ENCODE measurements at regions not wholly inside any gene's neighbourhood (a gene's known extent, or its start where the extent isn't known, plus 50 kb on each side); places are given as distances from the start of the nearest gene placed in this dataset.

DNA sequence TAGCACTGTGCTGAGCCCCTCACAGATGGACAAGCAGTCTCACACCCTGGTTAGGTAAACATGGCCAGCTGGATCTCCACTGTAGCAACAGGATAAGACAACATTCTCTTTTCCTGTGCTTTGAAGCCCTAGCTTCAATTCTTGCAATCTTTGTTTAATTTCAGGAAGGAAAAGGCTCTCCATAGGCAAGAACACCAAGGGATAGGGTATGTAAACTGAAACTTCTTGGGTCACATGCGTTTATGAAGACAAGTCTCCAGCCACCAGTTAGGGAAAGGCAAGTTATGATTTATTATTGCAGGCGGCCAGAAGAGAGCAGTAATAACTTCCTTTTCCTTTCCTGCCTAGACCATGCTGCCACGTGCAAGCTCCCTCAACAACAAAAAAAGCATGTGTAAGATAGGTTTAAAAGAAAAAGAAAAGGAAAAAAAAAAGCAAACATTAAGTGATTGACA lies 50.1 kb upstream of the POU5F2 start (continued):
- TF ChIP-seq, protein P1, sequence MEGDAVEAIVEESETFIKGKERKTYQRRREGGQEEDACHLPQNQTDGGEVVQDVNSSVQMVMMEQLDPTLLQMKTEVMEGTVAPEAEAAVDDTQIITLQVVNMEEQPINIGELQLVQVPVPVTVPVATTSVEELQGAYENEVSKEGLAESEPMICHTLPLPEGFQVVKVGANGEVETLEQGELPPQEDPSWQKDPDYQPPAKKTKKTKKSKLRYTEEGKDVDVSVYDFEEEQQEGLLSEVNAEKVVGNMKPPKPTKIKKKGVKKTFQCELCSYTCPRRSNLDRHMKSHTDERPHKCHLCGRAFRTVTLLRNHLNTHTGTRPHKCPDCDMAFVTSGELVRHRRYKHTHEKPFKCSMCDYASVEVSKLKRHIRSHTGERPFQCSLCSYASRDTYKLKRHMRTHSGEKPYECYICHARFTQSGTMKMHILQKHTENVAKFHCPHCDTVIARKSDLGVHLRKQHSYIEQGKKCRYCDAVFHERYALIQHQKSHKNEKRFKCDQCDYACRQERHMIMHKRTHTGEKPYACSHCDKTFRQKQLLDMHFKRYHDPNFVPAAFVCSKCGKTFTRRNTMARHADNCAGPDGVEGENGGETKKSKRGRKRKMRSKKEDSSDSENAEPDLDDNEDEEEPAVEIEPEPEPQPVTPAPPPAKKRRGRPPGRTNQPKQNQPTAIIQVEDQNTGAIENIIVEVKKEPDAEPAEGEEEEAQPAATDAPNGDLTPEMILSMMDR (CRISPR knock-in tag; IDR thresholded peaks at IDR 0.05): 0 out of 2 replicates have a peak, but pooled peaks have one; percentile 10

Data from HepG2 (cell line).